HL-60 (cell line): ENCODE measurements at regions not wholly inside any gene's neighbourhood (a gene's known extent, or its start where the extent isn't known, plus 50 kb on each side); places are given as distances from the start of the nearest gene placed in this dataset.

ENCODE experiments used
- CTCF ChIP-seq: IDR thresholded peaks from one replicate; pipeline ENCODE4 v1.5.1; 2011; ENCODE audit warnings: low read length, control low read depth, inconsistent platforms; ENCODE audit not compliant: insufficient read depth
- POLR2AphosphoS5 ChIP-seq: IDR thresholded peaks from 2 replicates; pipeline ENCODE4 v1.6.1; 2012; ENCODE audit warnings: low read depth
- REST ChIP-seq: IDR thresholded peaks from 2 replicates; pipeline ENCODE4 v1.6.1; 2012; ENCODE audit warnings: low read depth; ENCODE audit not compliant: insufficient replicate concordance
- SPI1 ChIP-seq: IDR thresholded peaks from 2 replicates; pipeline ENCODE4 v1.6.1; 2012; ENCODE audit warnings: low read depth, mild to moderate bottlenecking, borderline replicate concordance

- TF ChIP-seq POLR2AphosphoS5 (no peak), CTCF (no peak), REST (no peak), SPI1 (no peak)
Measured at GRCh38 chr7:63037242-63037641, 961.4 kb upstream of the ZNF722 start.
